Stimulated activated CD8-positive, alpha-beta memory T cell treated with anti-CD3 and anti-CD28 coated beads, Interleukin-4, amount 100 ng/mL, for 24 hours (primary cell): ENCODE measurements at regions not wholly inside any gene's neighbourhood (a gene's known extent, or its start where the extent isn't known, plus 50 kb on each side); places are given as distances from the start of the nearest gene placed in this dataset.

ENCODE experiments used
- DNase-seq: peaks from one replicate; pipeline ENCODE4 v3.0.0-alpha.2; 2020; ENCODE audit warnings: low read depth

DNA sequence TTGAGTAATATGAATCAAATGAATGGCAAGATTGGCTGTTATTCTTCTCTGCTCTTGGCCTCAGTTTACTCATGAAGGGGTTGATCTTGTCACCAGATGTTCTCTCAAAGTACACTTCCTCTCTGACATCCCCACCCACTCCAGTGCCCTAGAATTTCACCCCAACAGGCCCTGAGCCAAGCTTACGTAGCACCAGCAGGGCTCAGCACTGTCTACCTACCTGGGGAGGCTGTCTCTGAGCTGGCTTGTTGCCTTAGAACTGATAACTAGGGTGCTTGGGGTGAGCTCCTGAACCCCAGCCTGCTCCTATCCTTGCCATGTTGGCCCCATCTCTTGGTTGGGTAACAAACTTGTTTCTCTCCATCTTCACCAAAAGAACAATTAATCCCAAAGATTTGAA is 159.1 kb upstream of the USP24 start:
- DNase-seq = no peak

DNA sequence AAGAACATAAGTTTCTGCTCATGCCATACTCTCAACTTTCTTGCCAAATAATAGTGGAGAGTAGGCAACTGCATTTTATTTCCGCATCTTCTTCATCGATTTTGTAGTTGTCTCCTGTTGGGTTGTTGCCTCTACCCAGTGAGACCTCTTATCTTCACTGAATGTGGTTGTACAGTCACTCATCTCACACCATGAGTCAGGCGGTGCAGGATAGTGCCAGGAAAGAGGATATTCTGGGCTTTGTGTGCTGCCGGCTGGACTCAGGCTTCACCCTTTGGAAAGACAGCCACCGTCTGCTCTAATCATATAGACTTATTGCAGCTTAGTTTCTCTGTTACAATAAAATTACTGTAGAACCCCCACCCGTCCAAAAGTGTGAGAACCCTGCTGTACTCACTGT is 154.3 kb upstream of the USP24 start:
- no peak for DNase-seq

DNA sequence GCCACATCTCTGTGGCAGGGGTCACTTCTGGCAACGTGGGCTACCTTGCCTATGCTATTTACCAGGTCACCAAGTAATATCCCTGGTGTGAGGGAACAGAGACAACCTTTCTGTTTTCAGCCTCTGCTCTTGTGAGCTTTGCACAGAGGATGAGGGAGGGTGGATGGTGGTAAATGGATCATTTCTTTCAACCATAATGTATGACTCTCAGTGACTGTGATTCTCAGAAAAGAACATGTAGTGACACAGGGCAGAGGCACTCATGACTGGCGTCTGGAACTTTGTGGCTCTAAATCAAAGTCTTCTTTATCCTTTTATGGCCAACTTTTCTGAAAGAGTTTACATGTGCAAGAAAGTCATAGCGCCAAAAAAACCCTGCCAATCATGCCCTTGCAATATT is 153.5 kb upstream of the USP24 start:
- DNase-seq = no peak

DNA sequence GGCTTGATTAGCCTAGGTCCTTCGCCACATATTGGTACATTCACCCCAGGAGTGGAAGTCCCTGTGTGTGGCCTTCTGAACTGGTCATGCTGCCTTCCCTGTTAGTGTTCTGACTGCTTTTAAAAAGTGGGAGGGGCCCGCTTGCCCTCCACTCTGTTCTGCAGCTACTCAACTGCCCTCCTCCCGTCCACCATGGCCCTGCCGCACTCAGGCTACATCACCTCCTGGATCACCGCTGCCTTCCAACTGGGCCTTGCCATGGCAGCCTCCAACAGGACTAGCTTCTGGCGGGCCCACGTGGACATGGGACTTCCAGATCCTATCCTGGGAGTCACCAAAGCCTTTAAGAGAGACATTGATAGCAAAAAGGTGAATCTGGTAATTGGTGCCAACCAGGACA is 152.1 kb upstream of the USP24 start:
- DNase-seq = no peak

DNA sequence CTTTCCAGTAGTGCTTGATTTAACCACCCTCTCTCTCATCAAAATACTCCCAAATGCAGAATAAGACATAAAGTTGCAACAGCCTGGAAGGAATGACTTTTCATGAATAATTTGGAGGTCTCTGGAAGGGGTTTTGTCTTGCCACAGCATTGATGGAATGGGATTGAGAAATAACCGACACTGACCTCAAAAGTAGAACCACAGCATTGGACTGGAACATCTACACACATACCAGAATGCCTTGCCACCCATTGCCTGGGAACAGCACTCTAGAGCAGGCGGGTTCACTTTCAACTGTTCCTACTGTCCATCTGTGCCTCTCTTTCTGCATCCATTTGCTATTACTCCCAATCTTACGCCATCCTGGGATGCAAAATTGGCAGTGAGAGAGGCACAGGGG is 149.1 kb upstream of the USP24 start:
- no peak for DNase-seq

DNA sequence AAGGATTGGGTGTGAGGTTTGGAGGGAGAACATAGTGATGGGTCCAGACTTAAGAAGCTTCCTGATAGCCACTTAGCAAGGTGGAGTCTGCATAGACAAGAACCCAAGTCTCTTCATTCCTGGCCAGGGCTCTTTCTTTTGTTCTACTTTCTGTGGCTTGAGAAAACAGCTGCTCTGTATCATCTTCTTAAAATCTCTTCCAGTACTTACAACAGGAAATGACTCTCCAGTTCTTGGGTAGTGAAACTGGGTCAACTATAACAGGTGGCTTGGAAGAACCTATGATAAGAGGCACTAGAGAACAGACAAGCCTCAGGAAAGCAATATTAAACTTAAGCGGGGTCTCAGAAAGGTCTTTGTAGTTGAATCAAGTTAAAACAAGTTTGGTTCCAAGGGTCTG is 148.1 kb upstream of the USP24 start:
- no peak for DNase-seq

DNA sequence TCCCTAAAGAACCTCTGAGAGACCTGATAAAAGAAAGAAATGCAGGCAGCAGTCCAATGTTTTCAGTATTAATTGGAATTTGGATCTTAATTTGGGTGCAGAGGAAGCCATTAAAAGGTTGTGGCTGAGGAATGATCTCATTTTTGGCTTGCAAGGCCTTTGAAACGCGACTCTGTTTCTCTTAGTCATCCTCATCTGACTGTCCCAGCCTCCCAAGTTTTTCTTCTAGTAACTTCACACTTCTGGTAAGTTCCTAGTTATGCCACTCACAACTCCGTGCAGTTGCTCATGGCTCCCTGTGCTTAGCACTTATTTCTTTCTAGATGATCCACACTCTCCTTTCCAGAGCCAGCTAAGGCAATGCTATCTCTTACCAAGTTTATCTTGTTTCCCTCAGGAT is 147.4 kb upstream of the USP24 start:
- DNase-seq = no peak

DNA sequence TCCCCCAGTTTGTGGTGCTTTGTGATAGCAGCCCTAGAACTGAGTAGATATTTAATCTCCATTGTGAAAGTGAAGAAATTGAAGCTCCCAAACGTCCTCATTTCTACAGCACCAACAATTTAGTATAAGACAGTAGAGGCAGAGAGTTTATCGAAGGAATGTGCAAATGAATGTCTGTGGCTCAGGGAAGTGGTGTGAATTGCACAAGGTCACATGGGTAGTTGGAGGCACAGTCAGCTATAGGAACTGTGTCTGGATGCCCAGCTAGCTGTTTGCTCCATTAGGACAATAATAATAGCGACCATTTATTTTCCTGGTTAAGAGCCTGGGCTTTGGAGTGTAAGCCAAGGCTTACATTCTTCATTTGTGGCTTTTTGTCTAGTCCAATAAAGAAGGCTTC is 144.4 kb upstream of the USP24 start:
- DNase-seq = no peak

DNA sequence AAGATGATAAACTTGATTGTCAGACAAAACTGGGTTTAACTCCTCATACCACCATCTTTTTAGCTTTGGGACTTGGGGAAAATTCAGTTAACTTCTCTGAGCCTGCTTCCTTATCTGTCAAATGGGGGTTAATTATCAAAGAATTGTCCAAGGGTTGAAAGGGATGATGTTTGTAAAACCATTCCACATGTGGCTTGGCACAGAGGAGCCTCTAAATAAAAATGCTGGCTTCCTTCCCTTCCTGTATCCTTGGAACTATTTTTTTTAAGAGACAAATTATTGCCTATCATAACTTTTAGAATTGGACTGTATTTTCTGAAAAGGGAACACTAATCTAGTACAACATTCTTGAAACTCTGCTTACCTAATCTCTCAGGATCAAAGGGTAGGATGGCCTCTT is 143.4 kb upstream of the USP24 start:
- no peak for DNase-seq

DNA sequence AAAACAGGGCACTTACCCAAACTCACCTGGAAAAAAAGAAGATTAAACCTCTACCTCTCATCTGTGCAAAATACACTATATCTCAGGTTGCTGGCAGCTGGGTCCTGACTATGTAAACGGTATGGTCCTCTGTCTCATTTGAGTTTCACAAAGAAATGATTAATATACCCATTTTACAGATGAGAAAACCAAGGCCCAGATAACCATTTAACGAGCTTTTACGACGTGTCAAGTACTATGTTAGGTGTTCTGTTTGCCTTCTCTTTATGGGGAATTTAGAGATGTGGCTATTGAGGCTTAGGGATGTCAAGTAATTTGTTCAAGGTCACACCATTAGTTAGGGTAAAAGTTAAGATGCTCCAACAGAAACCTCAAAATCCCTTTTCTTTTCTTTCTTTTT is 140.4 kb upstream of the USP24 start:
- DNase-seq = no peak

DNA sequence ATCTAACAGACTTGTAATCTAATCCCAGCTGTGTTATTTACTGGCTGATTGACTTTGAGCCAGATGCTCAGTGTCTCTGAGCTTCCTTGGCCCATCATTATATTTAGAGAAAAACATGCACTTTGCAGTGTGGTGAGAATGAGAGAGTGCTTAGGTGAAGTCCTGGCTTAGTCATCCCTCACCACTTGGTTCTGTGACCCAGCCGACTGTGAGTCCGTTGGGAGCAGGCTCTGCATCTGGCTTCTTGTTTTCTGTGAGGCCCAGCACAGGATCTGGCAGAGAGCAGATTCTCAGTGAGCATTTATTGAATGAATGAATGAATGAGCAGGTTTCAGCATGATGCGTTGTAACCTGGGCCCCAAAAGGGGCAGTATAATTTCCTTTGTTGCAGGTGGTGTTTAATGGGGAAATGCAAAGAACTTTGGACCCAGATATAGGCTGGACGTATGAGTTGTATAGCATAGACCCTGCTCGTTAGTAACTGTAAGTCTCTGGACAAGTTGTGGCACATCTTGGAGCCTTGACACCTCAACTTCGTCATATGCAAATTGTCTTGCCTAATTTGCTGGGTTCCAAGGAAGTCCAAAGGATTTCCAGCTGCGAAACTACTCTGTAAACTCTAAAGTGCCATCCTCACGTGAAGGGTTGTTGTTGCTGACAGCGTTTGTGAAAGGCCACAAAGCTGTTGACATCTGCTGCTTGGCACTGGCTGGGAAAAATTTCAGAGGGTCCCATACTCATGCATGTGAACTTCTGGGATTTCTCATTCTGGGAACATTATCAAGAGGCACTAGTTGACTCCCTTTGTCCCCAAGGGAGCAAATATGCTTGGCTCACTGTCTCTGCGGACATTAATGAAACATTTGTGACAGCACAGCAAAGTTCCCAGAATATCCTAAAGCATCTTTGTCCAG is 138.8 kb upstream of the USP24 start:
- no peak for DNase-seq

DNA sequence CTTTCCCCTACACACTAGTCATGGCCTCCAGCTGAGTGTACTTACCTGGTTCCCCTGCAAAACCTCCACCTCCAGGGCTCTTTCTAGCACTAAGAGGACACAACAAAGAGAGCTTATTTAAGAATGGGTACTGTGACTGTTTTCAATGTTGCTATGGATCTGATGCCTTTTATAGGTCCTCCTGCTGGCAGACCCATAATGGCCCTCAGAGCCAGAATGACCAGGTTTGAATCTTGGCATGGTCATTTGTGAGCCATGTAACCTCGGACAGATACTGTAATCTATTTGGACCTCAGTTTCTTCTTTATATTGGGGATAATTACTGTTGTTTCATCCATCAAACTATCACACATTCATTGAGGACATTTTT is 137.6 kb upstream of the USP24 start:
- no peak for DNase-seq

DNA sequence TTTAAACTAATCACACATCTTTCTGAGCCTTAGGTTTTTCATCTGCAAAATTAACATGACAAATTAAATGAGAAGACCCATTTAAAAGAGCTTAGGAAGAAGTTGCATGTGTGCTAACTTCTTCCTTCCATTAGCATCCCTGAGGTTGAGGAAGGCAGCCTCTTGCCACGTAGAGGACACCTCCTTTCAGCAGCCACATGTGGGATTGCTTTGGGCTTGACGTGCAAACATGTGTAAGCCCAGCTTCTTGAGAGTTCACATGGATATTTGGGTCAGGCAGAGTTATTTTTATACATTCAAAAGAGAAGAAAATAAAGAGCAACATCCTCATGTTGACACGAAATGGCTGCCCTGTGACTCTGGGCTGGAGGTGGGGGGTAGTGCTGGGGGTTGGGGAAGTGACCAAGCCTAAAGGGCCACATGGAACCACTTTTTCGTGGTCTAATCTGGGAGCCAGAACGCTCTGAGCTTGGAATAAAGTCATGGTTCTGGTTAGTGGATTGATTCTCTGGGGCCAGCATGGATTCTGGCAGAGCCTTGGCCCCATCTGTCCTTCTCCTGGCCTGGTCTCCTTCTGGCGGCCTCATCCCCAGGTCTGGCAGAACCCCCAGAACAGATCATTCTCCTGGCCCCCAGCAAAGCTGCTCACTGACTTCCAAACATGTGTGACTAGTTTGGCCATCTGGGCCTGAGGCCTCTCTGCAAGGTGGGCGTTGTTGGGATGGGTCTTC is 137.1 kb upstream of the USP24 start:
- DNase-seq = no peak

DNA sequence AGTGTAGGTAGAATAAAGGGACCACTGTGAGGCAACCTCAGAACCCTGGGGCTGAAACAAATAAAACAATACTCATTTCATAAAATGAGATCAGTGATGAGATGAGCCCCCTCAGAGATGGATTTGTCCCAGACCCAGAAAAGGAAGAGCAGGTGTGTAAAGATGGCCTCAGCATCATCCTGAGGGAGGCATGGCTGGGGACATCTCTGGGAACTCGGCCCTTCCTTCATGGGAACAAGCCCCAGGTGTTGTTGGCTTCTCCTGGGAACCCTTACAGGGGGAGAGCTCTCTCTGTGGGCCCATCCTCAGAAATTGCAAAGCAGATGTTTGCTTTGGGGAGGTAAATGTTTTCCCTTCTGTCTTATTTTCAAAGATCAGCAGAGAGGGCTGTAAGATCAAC is 133.2 kb upstream of the USP24 start:
- no peak for DNase-seq

DNA sequence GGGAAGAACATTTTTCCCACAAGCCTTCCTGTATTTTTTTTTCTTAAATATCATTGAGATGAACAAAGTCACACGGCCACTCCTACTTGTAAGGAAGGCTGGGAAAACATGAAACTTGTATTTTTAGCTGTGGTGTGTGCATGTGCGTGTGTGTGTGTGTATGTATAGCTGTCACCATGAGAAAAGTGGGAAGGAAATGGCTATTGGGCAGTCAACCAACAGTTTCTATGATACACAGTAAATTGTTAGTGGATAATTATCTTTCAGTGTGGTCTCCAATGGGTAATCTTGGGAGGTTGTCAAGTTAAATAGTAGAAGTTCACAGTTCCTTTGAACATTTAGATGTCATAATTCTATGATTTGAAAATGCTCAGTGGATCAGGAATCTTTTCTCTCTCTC is 132.7 kb upstream of the USP24 start:
- no peak for DNase-seq

DNA sequence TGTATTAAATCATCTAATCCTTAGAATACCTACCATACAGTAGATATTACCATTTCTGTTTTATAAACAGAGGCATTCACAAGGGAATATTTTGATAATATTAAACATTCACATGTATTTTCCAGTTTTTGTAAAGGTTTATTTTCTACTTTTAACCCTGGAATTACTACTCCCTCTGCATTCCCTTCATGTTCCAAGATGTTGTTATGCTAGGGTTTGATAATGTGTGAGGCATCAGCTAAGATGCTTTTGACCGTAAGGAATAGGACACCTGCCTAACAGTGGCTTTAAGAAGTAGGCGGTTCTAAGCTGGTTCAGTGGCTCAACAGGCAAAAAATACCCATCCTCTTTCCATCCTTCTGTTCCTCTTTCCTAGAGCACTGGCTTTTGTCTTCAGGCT is 131.9 kb upstream of the USP24 start:
- DNase-seq = no peak

DNA sequence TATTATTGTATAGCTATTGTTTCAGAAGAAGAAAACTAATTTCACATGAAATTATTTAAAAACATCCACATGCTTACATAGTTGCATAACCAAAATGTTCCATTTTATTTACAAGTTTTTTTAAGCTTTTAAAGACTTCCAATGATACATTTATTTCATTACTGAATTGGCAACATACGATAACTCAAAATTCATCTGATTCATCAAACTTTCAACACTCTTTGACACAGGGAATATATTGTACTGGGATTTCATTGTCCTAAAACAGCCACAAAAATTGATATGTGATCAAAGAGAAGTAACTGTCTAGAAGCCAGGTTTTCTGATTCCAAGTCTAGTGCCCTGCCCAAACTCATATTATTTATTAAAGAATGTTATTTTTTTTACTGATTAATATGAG is 131.4 kb upstream of the USP24 start:
- no peak for DNase-seq

DNA sequence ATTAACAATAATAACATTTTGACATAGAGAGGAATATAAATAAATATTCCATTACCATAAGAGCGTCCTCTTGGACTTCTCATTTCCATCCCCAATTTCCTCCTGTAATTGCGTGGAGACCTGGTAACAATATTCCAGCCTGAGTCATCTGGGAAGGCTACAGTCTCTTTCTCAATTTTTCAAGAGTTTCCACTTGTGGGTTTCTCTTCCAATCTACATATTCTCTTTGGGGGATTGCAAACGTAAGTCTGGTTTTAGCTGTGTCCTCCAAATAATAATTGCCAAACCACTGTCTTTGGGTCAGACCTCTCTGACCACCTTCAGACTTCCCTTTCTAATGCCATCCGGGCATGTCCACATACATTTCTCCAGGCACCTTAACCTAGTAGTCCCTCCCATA is 124.5 kb upstream of the USP24 start:
- DNase-seq = no peak

DNA sequence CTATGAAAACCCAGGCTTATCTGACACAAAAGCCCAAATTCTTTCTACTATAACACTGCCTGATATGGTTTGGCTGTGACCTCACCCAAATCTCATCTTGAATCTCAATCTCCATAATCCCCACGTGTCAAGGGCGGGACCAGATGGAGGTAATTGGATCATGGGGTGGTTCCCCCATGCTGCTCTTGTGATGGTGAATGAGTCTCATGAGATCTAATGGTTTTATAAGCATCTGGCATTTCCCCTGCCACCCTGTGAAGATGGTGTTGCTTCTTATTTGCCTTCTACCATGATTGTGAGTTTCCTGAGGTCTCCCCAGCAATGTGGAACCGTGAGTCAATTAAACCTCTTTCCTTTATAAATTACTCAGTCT is 123.3 kb upstream of the USP24 start:
- no peak for DNase-seq

DNA sequence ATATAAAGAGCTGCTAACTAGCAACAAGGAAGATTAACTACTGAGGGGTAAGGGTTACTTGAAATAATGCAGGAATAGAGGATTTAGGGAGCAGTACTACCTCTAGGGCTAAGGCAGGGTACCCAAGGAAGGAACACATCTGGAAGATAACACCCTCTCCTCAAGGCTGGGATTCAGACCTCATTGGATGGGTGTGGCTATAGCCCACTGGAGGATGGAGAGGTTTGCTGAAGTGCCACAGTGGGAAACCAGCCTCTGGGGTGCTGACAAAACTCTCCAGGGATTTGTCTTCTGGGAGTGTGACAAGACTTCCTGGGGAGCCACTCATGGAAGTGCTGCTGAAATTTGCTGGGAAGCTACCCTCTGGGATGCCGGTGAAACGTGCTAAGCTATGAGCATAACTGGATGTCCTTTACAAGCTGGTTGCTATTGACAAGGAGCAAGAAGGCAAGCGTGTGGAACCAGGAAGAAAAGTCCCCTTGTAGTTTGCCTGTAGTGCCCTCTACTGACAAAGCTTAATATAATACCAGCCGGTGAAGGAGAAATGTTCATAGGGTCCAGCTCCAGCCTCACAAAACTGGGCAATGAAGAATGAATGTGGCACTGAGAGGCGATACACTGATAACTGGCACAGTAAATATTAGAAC is 122.8 kb upstream of the USP24 start:
- DNase-seq = no peak

DNA sequence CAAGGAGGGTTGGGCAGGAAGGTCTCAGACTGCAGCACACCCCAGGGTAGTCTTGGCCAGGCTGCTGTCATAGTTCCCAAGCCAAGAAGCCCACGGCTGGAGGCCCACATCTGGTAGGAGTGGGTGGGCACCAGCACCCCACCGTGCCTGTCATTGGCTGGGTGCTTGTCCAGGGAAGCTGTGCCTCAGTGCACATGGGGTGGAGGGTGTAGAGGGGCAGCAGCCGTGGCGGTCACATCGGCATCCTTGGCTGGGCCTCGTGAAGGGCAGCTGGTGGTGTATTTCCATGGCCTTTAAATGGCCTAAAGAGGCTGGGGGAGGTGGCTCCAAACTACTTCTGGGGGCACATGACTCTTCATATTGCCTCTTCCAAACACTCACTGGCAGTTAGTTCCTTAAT is 119.6 kb upstream of the USP24 start:
- DNase-seq = no peak

DNA sequence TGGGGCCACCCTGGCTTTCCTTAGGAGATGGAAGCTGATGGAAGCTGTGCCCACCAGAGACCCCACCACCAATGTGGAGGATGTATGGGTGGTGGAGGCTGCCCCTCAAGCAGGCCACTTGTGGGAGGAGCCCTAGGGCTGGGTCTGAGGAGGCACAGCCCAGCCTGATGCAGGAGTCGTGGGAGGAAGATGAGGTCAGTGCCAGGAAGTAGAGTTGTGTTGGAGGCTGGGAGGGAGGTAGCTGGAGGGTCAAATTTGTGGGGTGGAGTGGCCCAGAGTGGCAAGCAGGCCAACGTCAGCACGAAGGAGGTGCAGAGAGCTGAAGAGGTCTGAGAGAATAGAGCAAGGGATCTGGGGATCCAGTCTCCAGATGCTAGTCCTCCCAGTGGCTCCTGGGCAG is 119.0 kb upstream of the USP24 start:
- no peak for DNase-seq

DNA sequence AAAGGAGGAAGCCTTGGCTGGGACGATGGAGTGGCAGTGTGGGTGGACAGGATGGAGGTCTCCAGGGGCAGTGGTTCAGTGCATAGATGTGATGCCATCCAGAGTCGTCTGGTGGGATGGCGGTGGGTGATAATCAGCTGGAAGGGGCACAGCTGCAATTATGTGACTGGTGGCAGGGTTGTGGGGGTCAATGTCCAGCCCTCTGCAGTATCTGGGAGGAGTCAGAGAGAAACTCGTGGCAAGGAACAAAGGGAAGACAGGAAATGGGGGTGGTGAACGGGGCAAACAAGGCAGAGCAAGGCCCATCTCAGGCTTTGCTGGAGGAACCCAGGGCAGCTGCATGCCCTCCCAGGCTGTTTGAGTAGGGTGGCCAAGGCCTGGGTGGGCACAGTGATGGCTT is 118.3 kb upstream of the USP24 start:
- no peak for DNase-seq
